Activated CD8-positive, alpha-beta T cell treated with anti-CD3 and anti-CD28 coated beads for 36 hours (primary cell): ENCODE measurements at regions not wholly inside any gene's neighbourhood (a gene's known extent, or its start where the extent isn't known, plus 50 kb on each side); places are given as distances from the start of the nearest gene placed in this dataset.

ENCODE experiments used
- ATAC-seq: fragments of 200-7000 bp; cut with Tn5 transposase; one replicate; pipeline ENCODE4 v1.10.0; 2021; ENCODE audit warnings: mild to moderate bottlenecking, moderate library complexity
- CTCF ChIA-PET: fragments of 350-600 bp; sonication (Branson Sonifier 250); formaldehyde crosslinking; loops from one replicate; lab custom pipeline; 2021; ENCODE audit warnings: antibody characterized with exemption; lab: Charles Lee
- POLR2A ChIA-PET: fragments of 350-600 bp; sonication (Branson Sonifier 250); formaldehyde crosslinking; loops from one replicate; lab custom pipeline; 2021; ENCODE audit warnings: antibody characterized with exemption; lab: Charles Lee
- DNase-seq: peaks from one replicate; pipeline ENCODE4 v3.0.0-alpha.2; 2020
- H3K27ac Mint-ChIP-seq: one replicate; pipeline ENCODE4 v1.8.0; 2021; ENCODE audit warnings: mild to moderate bottlenecking, mixed read lengths
- H3K27me3 Mint-ChIP-seq: one replicate; pipeline ENCODE4 v1.8.0; 2021; ENCODE audit warnings: mixed read lengths
- H3K36me3 Mint-ChIP-seq: one replicate; pipeline ENCODE4 v1.8.0; 2021; ENCODE audit warnings: low read depth, mixed read lengths
- H3K4me1 Mint-ChIP-seq: one replicate; pipeline ENCODE4 v1.8.0; 2021; ENCODE audit warnings: low read depth, mixed read lengths
- H3K4me3 Mint-ChIP-seq: one replicate; pipeline ENCODE4 v1.8.0; 2021; ENCODE audit warnings: mild to moderate bottlenecking, moderate library complexity, mixed read lengths
- H3K9me3 Mint-ChIP-seq: one replicate; pipeline ENCODE4 v1.8.0; 2021; ENCODE audit warnings: mixed read lengths
- intact Hi-C: fragments of 100-400 bp; cut with micrococcal nuclease; formaldehyde crosslinking; loops from one replicate; pipeline ENCODE4 v1.10.0; 2022
- TF ChIP-seq, protein P1 (sequence below): fragments of 200-600 bp; IDR thresholded peaks from one replicate; pipeline ENCODE4 v1.8.0; 2022; ENCODE audit warnings: antibody characterized with exemption, mild to moderate bottlenecking

GRCh38 chr12:32987512-32987911, 90.9 kb upstream of the PKP2 start:
- no peak for DNase-seq
- intact Hi-C loops: no loop called here
- H3K27ac Mint-ChIP-seq: no peak overlapping the region
- TF ChIP-seq, protein P1, sequence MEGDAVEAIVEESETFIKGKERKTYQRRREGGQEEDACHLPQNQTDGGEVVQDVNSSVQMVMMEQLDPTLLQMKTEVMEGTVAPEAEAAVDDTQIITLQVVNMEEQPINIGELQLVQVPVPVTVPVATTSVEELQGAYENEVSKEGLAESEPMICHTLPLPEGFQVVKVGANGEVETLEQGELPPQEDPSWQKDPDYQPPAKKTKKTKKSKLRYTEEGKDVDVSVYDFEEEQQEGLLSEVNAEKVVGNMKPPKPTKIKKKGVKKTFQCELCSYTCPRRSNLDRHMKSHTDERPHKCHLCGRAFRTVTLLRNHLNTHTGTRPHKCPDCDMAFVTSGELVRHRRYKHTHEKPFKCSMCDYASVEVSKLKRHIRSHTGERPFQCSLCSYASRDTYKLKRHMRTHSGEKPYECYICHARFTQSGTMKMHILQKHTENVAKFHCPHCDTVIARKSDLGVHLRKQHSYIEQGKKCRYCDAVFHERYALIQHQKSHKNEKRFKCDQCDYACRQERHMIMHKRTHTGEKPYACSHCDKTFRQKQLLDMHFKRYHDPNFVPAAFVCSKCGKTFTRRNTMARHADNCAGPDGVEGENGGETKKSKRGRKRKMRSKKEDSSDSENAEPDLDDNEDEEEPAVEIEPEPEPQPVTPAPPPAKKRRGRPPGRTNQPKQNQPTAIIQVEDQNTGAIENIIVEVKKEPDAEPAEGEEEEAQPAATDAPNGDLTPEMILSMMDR: no peak
- CTCF ChIA-PET: no interaction called here
- no peak overlapping the region for H3K4me3 Mint-ChIP-seq
- H3K27me3 Mint-ChIP-seq: peaks cover 3% of the 10 kb centered on the region
- H3K36me3 Mint-ChIP-seq: no peaks in the 10 kb centered on the region
- POLR2A ChIA-PET: no interaction called here
- no peak for ATAC-seq
- H3K9me3 Mint-ChIP-seq: no peaks in the 10 kb centered on the region
- H3K4me1 Mint-ChIP-seq: no peaks in the 10 kb centered on the region

GRCh38 chr12:32983968-32984367, 87.4 kb upstream of the PKP2 start:
- H3K36me3 Mint-ChIP-seq: no peaks in the 10 kb centered on the region
- ChIA-PET POLR2A (no interaction called here), CTCF (no interaction called here)
- peaks cover 7% of the 10 kb centered on the region for H3K27me3 Mint-ChIP-seq
- DNase-seq: no peak
- H3K9me3 Mint-ChIP-seq: no peaks in the 10 kb centered on the region
- TF ChIP-seq, protein P1: no peak
- no peak overlapping the region for H3K27ac Mint-ChIP-seq
- H3K4me1 Mint-ChIP-seq: no peaks in the 10 kb centered on the region
- no peak for ATAC-seq
- no peak overlapping the region for H3K4me3 Mint-ChIP-seq
- intact Hi-C loops: no loop called here

- ChIA-PET CTCF (no interaction called here), POLR2A (no interaction called here)
- TF ChIP-seq, protein P1: no peak
- H3K9me3 Mint-ChIP-seq: no peaks in the 10 kb centered on the region
- peaks cover 7% of the 10 kb centered on the region for H3K27me3 Mint-ChIP-seq
- intact Hi-C loops: no loop called here
- no peak for ATAC-seq
- no peak overlapping the region for H3K27ac Mint-ChIP-seq
- H3K4me3 Mint-ChIP-seq: no peak overlapping the region
- no peaks in the 10 kb centered on the region for H3K4me1 Mint-ChIP-seq
- no peaks in the 10 kb centered on the region for H3K36me3 Mint-ChIP-seq
- DNase-seq: no peak
Observed at GRCh38 chr12:32983332-32983731, 86.8 kb upstream of the PKP2 start.

- TF ChIP-seq, protein P1: no peak
- CTCF ChIA-PET: no interaction called here
- DNase-seq (no peak), ATAC-seq (no peak)
- POLR2A ChIA-PET: no interaction called here
- Mint-ChIP-seq H3K27ac (no peak overlapping the region), H3K36me3 (no peaks in the 10 kb centered on the region), H3K4me1 (no peaks in the 10 kb centered on the region), H3K9me3 (no peaks in the 10 kb centered on the region), H3K27me3 (peaks cover 7% of the 10 kb centered on the region), H3K4me3 (no peak overlapping the region)
- intact Hi-C loops: no loop called here
Observed at GRCh38 chr12:32981139-32981538, 84.6 kb upstream of the PKP2 start.

DNA sequence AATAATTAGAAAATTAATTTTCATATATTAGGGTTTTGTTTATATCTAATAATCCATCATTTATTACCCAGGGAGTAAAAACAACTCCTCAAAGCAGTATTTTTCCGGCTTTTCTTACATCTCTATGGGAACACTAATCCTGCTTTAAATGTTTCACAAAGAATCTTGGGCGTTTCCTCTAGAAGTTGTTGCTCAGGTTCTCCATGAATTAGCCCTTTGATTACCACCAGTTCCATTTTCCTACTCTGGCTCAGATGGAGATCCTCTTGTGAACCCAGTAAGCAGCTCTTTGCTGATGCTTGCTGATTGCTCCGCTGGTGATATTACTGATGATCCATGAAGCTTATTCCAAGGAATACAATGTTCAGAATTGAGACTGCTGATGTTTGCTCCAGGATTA, 78.5 kb upstream of the PKP2 start:
- H3K4me1 Mint-ChIP-seq: no peaks in the 10 kb centered on the region
- intact Hi-C loops: no loop called here
- H3K9me3 Mint-ChIP-seq: no peaks in the 10 kb centered on the region
- H3K4me3 Mint-ChIP-seq: no peak overlapping the region
- no peaks in the 10 kb centered on the region for H3K27me3 Mint-ChIP-seq
- CTCF ChIA-PET: no interaction called here
- TF ChIP-seq, protein P1: no peak
- POLR2A ChIA-PET: no interaction called here
- H3K36me3 Mint-ChIP-seq: no peaks in the 10 kb centered on the region
- ATAC-seq: no peak
- H3K27ac Mint-ChIP-seq: no peak overlapping the region
- DNase-seq: no peak
